Glutamatergic neuron (in vitro differentiated cells): ENCODE measurements at regions not wholly inside any gene's neighbourhood (a gene's known extent, or its start where the extent isn't known, plus 50 kb on each side); places are given as distances from the start of the nearest gene placed in this dataset.

Source experiments
- DNase-seq: peaks from one replicate; pipeline ENCODE4 v3.0.0; 2022
- H3K27ac Mint-ChIP-seq: one replicate; pipeline ENCODE4 v1.8.0; 2020; ENCODE audit warnings: mild to moderate bottlenecking, mixed read lengths, inconsistent platforms; ENCODE audit not compliant: unreplicated experiment
- H3K27me3 Mint-ChIP-seq: one replicate; pipeline ENCODE4 v1.8.0; 2020; ENCODE audit warnings: mild to moderate bottlenecking, moderate library complexity, mixed read lengths, inconsistent platforms; ENCODE audit not compliant: unreplicated experiment
- H3K36me3 Mint-ChIP-seq: one replicate; pipeline ENCODE4 v1.8.0; 2020; ENCODE audit warnings: mild to moderate bottlenecking, mixed read lengths, inconsistent platforms; ENCODE audit not compliant: unreplicated experiment
- H3K4me1 Mint-ChIP-seq: one replicate; pipeline ENCODE4 v1.8.0; 2020; ENCODE audit warnings: mild to moderate bottlenecking, low read depth, mixed read lengths, inconsistent platforms; ENCODE audit not compliant: unreplicated experiment
- H3K4me3 Mint-ChIP-seq: one replicate; pipeline ENCODE4 v1.8.0; 2020; ENCODE audit warnings: mild to moderate bottlenecking, mixed read lengths, inconsistent platforms; ENCODE audit not compliant: unreplicated experiment
- H3K9me3 Mint-ChIP-seq: one replicate; pipeline ENCODE4 v1.8.0; 2020; ENCODE audit warnings: mild to moderate bottlenecking, moderate library complexity, mixed read lengths, inconsistent platforms; ENCODE audit not compliant: unreplicated experiment
- CTCF ChIP-seq: fragments of 200-600 bp; sonication (generic); IDR thresholded peaks from one replicate; pipeline ENCODE4 v1.5.0; 2021; ENCODE audit not compliant: partially characterized antibody, unreplicated experiment

- Mint-ChIP-seq H3K27me3 (no peaks in the 10 kb centered on the region), H3K36me3 (no peaks in the 10 kb centered on the region), H3K27ac (no peak overlapping the region), H3K4me3 (no peak overlapping the region), H3K9me3 (no peaks in the 10 kb centered on the region), H3K4me1 (no peaks in the 10 kb centered on the region)
- no peak for DNase-seq
- TF ChIP-seq CTCF = no peak
Observed at GRCh38 chr9:15361737-15362136, 54.7 kb upstream of the TTC39B start.

GRCh38 chr9:15357050-15357653 lies 50.1 kb upstream of the TTC39B start:
- no peak for TF ChIP-seq CTCF
- H3K9me3 Mint-ChIP-seq = no peaks in the 10 kb centered on the region
- DNase-seq = no peak
- H3K36me3 Mint-ChIP-seq = no peaks in the 10 kb centered on the region
- H3K4me1 Mint-ChIP-seq = no peaks in the 10 kb centered on the region
- no peak overlapping the region for H3K27ac Mint-ChIP-seq
- no peak overlapping the region for H3K4me3 Mint-ChIP-seq
- H3K27me3 Mint-ChIP-seq = no peaks in the 10 kb centered on the region
